ENCODE measurements at regions not wholly inside any gene's neighbourhood (a gene's known extent, or its start where the extent isn't known, plus 50 kb on each side); places are given as distances from the start of the nearest gene placed in this dataset.

- no peak for TF ChIP-seq POLR2A (IDR thresholded peaks at IDR 0.05)
- TF ChIP-seq, protein P1, sequence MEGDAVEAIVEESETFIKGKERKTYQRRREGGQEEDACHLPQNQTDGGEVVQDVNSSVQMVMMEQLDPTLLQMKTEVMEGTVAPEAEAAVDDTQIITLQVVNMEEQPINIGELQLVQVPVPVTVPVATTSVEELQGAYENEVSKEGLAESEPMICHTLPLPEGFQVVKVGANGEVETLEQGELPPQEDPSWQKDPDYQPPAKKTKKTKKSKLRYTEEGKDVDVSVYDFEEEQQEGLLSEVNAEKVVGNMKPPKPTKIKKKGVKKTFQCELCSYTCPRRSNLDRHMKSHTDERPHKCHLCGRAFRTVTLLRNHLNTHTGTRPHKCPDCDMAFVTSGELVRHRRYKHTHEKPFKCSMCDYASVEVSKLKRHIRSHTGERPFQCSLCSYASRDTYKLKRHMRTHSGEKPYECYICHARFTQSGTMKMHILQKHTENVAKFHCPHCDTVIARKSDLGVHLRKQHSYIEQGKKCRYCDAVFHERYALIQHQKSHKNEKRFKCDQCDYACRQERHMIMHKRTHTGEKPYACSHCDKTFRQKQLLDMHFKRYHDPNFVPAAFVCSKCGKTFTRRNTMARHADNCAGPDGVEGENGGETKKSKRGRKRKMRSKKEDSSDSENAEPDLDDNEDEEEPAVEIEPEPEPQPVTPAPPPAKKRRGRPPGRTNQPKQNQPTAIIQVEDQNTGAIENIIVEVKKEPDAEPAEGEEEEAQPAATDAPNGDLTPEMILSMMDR (IDR thresholded peaks at IDR 0.05): no peak
These were observed 364.1 kb downstream of the PDGFC start for GRCh38 chr4:156607478-156607857.
